AML-193 (cell line): ENCODE measurements at regions not wholly inside any gene's neighbourhood (a gene's known extent, or its start where the extent isn't known, plus 50 kb on each side); places are given as distances from the start of the nearest gene placed in this dataset.

Experiments used
- DNase-seq, 2 experiments: peaks; one replicate each; lab custom pipeline; 2025; lab: John Stamatoyannopoulos, UW

GRCh38 chr18:50475538-50476193, 84.2 kb upstream of the MAPK4 start:
- no peak for DNase-seq

GRCh38 chr18:50492097-50492496, 67.8 kb upstream of the MAPK4 start:
- no peak for DNase-seq

- no peak for DNase-seq
These were observed 65.3 kb upstream of the MAPK4 start for GRCh38 chr18:50494569-50494968.

- no peak for DNase-seq
These were observed 53.5 kb upstream of the MAPK4 start for GRCh38 chr18:50506362-50506761.

DNA sequence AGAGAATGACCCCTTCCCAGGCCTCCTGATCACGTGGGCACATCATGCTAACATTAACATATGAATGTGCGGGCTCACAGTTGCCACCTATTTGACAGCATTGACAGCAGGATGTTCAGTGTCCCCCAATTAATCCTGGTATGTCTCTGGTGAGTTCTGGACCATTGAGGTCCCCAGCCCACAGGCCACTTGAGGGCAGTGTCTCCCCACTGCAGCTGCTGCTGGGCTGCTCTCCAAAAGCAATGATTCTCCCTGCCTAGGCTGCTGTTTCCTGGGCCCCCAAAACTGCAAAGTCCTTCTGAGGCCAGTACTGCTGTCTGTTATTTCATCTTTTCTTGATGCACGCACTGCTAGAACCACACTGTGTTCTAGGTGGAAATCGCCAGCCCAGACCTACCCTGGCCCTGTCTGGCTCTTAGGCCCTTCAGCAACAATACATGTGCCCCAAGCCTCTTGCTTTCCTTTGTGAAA, 52.7 kb upstream of the MAPK4 start:
- DNase-seq, result peak in 1 of 2 experiments; percentile 4

GRCh38 chr18:50508228-50508627, 51.7 kb upstream of the MAPK4 start:
- no peak for DNase-seq

GRCh38 chr18:50509012-50509411, 50.9 kb upstream of the MAPK4 start:
- no peak for DNase-seq
